Liver (tissue), 7 donors: ENCODE measurements at regions not wholly inside any gene's neighbourhood (a gene's known extent, or its start where the extent isn't known, plus 50 kb on each side); places are given as distances from the start of the nearest gene placed in this dataset.

Experiments used
- DNase-seq: peaks from one replicate; pipeline ENCODE4 v3.0.0-alpha.2; 2017; ENCODE audit warnings: low spot score
- H3K27ac ChIP-seq, 2 donors: one replicate each; pipeline ENCODE4 v1.7.0; 2013; ENCODE audit warnings: inconsistent platforms in 2 of 2, low read length in 2 of 2, control low read depth in 1 of 2, low read depth in 1 of 2, mild to moderate bottlenecking in 1 of 2
- H3K27me3 ChIP-seq, 4 donors: one replicate each; pipeline versions ENCODE4 v1.6.1 to v1.7.0; 2013; ENCODE audit warnings: low read length in 3 of 4, inconsistent platforms in 1 of 4, mild to moderate bottlenecking in 1 of 4, moderate library complexity in 1 of 4; ENCODE audit not compliant: control insufficient read depth in 4 of 4, insufficient read depth in 4 of 4
- H3K36me3 ChIP-seq, 4 donors: one replicate each; pipeline versions ENCODE4 v1.6.1 to v1.7.0; 2013; ENCODE audit warnings: low read length in 3 of 4, mild to moderate bottlenecking in 3 of 4, low read depth in 1 of 4, moderate library complexity in 1 of 4; ENCODE audit not compliant: control insufficient read depth in 4 of 4, insufficient read depth in 3 of 4
- H3K4me1 ChIP-seq, 4 donors: one replicate each; pipeline versions ENCODE4 v1.6.1 to v1.7.0; 2013; ENCODE audit warnings: low read length in 3 of 4, mild to moderate bottlenecking in 3 of 4, moderate library complexity in 1 of 4; ENCODE audit not compliant: control insufficient read depth in 4 of 4, insufficient read depth in 4 of 4
- H3K4me3 ChIP-seq, 3 donors: one replicate each; pipeline versions ENCODE4 v1.6.1 to v1.7.0; 2013; ENCODE audit warnings: low read length in 3 of 3, control low read depth in 1 of 3, low read depth in 1 of 3, mild to moderate bottlenecking in 1 of 3
- H3K9ac ChIP-seq, 2 donors: one replicate each; pipeline ENCODE4 v1.7.0; 2013; ENCODE audit warnings: low read length in 2 of 2, mild to moderate bottlenecking in 2 of 2, moderate library complexity in 2 of 2, control low read depth in 1 of 2, low read depth in 1 of 2
- H3K9me3 ChIP-seq, 4 donors: one replicate each; pipeline versions ENCODE4 v1.6.1 to v1.7.0; 2013; ENCODE audit warnings: low read length in 3 of 4; ENCODE audit not compliant: control insufficient read depth in 4 of 4
- EGR1 ChIP-seq, 2 donors: IDR thresholded peaks; 2 replicates each; pipeline ENCODE4 v1.6.1; 2016 to 2018; ENCODE audit warnings: antibody characterized with exemption in 2 of 2, low read depth in 2 of 2
- FOXA1 ChIP-seq: IDR thresholded peaks from 2 replicates; pipeline ENCODE4 v1.6.1; 2016; ENCODE audit warnings: antibody characterized with exemption
- FOXA2 ChIP-seq: IDR thresholded peaks from 2 replicates; pipeline ENCODE4 v1.6.1; 2016; ENCODE audit warnings: antibody characterized with exemption
- GABPA ChIP-seq, 2 donors: IDR thresholded peaks in 1 of 2; conservative IDR thresholded peaks in 1 of 2; 2 replicates each; pipeline ENCODE4 v1.6.1; 2016; ENCODE audit warnings: antibody characterized with exemption in 2 of 2, mild to moderate bottlenecking in 1 of 2, moderate library complexity in 1 of 2
- HNF4A ChIP-seq, 2 donors: conservative IDR thresholded peaks; 2 replicates each; pipeline ENCODE4 v1.6.1; 2016; ENCODE audit warnings: antibody characterized with exemption in 2 of 2, mild to moderate bottlenecking in 2 of 2
- HNF4G ChIP-seq: IDR thresholded peaks from 2 replicates; pipeline ENCODE4 v1.6.1; 2016; ENCODE audit warnings: antibody characterized with exemption
- JUND ChIP-seq, 2 donors: IDR thresholded peaks; 2 replicates each; pipeline ENCODE4 v1.6.1; 2016; ENCODE audit warnings: antibody characterized with exemption in 2 of 2
- NR2F2 ChIP-seq: IDR thresholded peaks from 2 replicates; pipeline ENCODE4 v1.6.1; 2016; ENCODE audit warnings: antibody characterized with exemption
- RAD21 ChIP-seq, 2 donors: IDR thresholded peaks; 2 replicates each; pipeline ENCODE4 v1.6.1; 2016; ENCODE audit warnings: antibody characterized with exemption in 2 of 2, mild to moderate bottlenecking in 2 of 2
- REST ChIP-seq: IDR thresholded peaks from 2 replicates; pipeline ENCODE4 v1.6.1; 2016; ENCODE audit warnings: antibody characterized with exemption, mild to moderate bottlenecking
- RXRA ChIP-seq, 2 donors: IDR thresholded peaks; 2 replicates each; pipeline ENCODE4 v1.6.1; 2017 to 2018; ENCODE audit warnings: antibody characterized with exemption in 2 of 2, mild to moderate bottlenecking in 1 of 2
- SP1 ChIP-seq: IDR thresholded peaks from 2 replicates; pipeline ENCODE4 v1.6.1; 2018; ENCODE audit warnings: antibody characterized with exemption, mild to moderate bottlenecking
- TAF1 ChIP-seq: conservative IDR thresholded peaks from 2 replicates; pipeline ENCODE4 v1.6.1; 2016; ENCODE audit warnings: antibody characterized with exemption, mild to moderate bottlenecking
- ZBTB33 ChIP-seq: IDR thresholded peaks from 2 replicates; pipeline ENCODE4 v1.6.1; 2016; ENCODE audit warnings: antibody characterized with exemption
- WGBS: extraction: QIAGEN DNeasy Blood & Tissue Kit; methylation state at CpG from one replicate; pipeline ENCODE4 v1.1.7; 2013; 5-methylcytosine and 5-hydroxymethylcytosine counted together
- TF ChIP-seq, protein P1 (sequence below): IDR thresholded peaks from 2 replicates; pipeline ENCODE4 v1.6.1; 2016; ENCODE audit warnings: antibody characterized with exemption
- TF ChIP-seq, protein P2 (sequence below): IDR thresholded peaks from 2 replicates; pipeline ENCODE4 v1.6.1; 2016; ENCODE audit warnings: antibody characterized with exemption
- donor health status: healthy.
- donor health status: healthy.
- donor health status: healthy.
- donor health status: healthy.

DNA sequence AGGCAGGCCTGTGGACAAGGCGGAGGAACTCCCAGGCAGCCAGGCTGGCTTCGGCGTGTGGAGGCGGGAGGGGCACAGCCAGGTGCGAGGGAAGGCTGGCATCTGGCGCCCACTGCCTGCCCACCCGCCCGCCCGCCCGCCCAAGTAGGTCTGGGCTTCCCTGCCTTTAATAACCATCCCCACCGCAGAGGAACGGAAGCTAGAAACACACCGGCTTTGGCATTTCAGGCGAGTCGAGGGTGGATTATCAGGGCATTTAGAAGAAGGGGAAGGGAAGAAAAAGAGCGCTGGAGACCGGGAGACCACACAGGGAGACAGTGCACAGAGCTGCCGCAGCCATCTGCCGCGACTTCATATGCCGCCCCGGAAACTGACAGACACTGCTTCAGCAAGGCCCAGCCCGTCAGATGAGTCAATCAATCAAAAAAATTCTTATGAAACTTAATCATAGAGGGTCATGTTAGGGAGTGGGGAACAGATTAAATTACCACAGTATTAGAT, 199.7 kb downstream of the TSHZ3 start:
- Histone ChIP-seq H3K9ac (no peak overlapping the region), H3K27ac (no peak overlapping the region), H3K4me1 (no peaks in the 10 kb centered on the region), H3K27me3 (no peaks in the 10 kb centered on the region), H3K9me3 (no peaks in the 10 kb centered on the region), H3K4me3 (no peak overlapping the region), H3K36me3 (no peaks in the 10 kb centered on the region)
- no peak for DNase-seq
- TF ChIP-seq GABPA (IDR thresholded peaks at IDR 0.05 in 1 of 2, conservative IDR thresholded peaks at IDR 0.05 in 1 of 2), result no peak
- no peak for TF ChIP-seq FOXA2
- no peak for TF ChIP-seq REST
- no peak for TF ChIP-seq JUND (IDR thresholded peaks at IDR 0.05)
- TF ChIP-seq RAD21 (IDR thresholded peaks at IDR 0.05), result no peak
- TF ChIP-seq EGR1 (IDR thresholded peaks at IDR 0.05; ENCODE audit: low read depth in 2 of 2), result no peak
- TF ChIP-seq NR2F2, result no peak
- TF ChIP-seq, protein P1, sequence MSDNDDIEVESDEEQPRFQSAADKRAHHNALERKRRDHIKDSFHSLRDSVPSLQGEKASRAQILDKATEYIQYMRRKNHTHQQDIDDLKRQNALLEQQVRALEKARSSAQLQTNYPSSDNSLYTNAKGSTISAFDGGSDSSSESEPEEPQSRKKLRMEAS, result no peak
- no peak for TF ChIP-seq FOXA1
- no peak for TF ChIP-seq HNF4G
- TF ChIP-seq SP1, result no peak
- no peak for TF ChIP-seq ZBTB33
- TF ChIP-seq TAF1, result no peak
- TF ChIP-seq, protein P2, sequence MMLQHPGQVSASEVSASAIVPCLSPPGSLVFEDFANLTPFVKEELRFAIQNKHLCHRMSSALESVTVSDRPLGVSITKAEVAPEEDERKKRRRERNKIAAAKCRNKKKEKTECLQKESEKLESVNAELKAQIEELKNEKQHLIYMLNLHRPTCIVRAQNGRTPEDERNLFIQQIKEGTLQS, result no peak
- no peak for TF ChIP-seq RXRA (IDR thresholded peaks at IDR 0.05)
- no peak for TF ChIP-seq HNF4A (conservative IDR thresholded peaks at IDR 0.05)
- WGBS, result 84% methylated on average over 23 of the region's 23 CpGs

- H3K27me3 ChIP-seq, result no peaks in the 10 kb centered on the region
- H3K9me3 ChIP-seq, result no peaks in the 10 kb centered on the region
- H3K27ac ChIP-seq, result no peak overlapping the region
- no peak overlapping the region for H3K9ac ChIP-seq
- no peaks in the 10 kb centered on the region for H3K4me1 ChIP-seq
- H3K4me3 ChIP-seq, result no peak overlapping the region
- no peak for DNase-seq
- no peak for TF ChIP-seq SP1
- no peaks in the 10 kb centered on the region for H3K36me3 ChIP-seq
- 67% methylated on average over 4 of the region's 4 CpGs for WGBS
Measured at GRCh38 chr19:31148671-31149070, 200.6 kb downstream of the TSHZ3 start.
